ENCODE measurements at regions not wholly inside any gene's neighbourhood (a gene's known extent, or its start where the extent isn't known, plus 50 kb on each side); places are given as distances from the start of the nearest gene placed in this dataset.

DNA sequence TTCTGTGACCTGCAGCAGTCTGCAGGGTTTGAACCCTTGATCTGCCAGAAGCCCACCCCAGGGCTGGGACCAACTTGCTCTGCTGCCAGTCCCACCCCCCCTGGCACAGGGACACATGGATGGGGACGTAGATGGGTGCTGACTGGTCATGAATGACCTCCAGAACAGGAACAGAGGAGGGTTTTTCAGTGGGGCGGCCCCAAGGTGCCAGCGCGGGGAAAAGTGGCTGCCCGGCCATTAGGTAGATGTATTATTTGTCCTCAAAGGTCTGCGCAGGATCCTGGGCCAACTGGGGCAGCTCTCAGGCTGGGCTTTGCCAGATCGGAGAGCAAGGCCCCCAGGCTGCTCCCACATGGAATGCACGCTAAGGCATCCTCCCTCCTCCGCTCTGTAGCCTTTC lies 265.2 kb upstream of the TNRC6C start:
- H3K4me3 ChIP-seq, result no peak overlapping the region
- H3K4me1 ChIP-seq (replicated peaks; ENCODE audit: insufficient read depth), result no peaks in the 10 kb centered on the region
- no peaks in the 10 kb centered on the region for H3K79me2 ChIP-seq (ENCODE audit: low read depth)
- no peak overlapping the region for H2AFZ ChIP-seq
- no peak for TF ChIP-seq EZH2 (IDR thresholded peaks at IDR 0.05; ENCODE audit: low read depth)
- TF ChIP-seq, protein P1, sequence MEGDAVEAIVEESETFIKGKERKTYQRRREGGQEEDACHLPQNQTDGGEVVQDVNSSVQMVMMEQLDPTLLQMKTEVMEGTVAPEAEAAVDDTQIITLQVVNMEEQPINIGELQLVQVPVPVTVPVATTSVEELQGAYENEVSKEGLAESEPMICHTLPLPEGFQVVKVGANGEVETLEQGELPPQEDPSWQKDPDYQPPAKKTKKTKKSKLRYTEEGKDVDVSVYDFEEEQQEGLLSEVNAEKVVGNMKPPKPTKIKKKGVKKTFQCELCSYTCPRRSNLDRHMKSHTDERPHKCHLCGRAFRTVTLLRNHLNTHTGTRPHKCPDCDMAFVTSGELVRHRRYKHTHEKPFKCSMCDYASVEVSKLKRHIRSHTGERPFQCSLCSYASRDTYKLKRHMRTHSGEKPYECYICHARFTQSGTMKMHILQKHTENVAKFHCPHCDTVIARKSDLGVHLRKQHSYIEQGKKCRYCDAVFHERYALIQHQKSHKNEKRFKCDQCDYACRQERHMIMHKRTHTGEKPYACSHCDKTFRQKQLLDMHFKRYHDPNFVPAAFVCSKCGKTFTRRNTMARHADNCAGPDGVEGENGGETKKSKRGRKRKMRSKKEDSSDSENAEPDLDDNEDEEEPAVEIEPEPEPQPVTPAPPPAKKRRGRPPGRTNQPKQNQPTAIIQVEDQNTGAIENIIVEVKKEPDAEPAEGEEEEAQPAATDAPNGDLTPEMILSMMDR (conservative IDR thresholded peaks at IDR 0.05), result no peak
- BruUV-seq (replicated peaks), result no TSS peak
- no peak overlapping the region for H3K27ac ChIP-seq
- peaks cover 70% of the 10 kb centered on the region for H3K27me3 ChIP-seq (ENCODE audit: insufficient read depth, low read depth)
- no peaks in the 10 kb centered on the region for H3K9me3 ChIP-seq (ENCODE audit: insufficient read depth, low read depth)
- ChIA-PET CTCF (no interaction called here), POLR2A (ENCODE audit: unreplicated experiment) (no interaction called here)
- no peak overlapping the region for H3K4me2 ChIP-seq
- intact Hi-C loops (cut with micrococcal nuclease; ENCODE audit: unreplicated experiment), result no loop called here
- H3K36me3 ChIP-seq (ENCODE audit: low read depth), result no peaks in the 10 kb centered on the region
- no peak for DNase-seq
- H4K20me1 ChIP-seq (ENCODE audit: insufficient read depth), result no peaks in the 10 kb centered on the region
- no peaks in the 10 kb centered on the region for H3K9me2 ChIP-seq (ENCODE audit: insufficient read depth)
- no peaks in the 10 kb centered on the region for H3F3A ChIP-seq (ENCODE audit: insufficient read depth, low read depth)

GRCh38 chr17:77693776-77694175 lies 264.7 kb upstream of the TNRC6C start:
- DNase-seq, result no peak
- Histone ChIP-seq H4K20me1 (ENCODE audit: insufficient read depth) (no peaks in the 10 kb centered on the region), H3K36me3 (ENCODE audit: low read depth) (no peaks in the 10 kb centered on the region), H3K4me1 (replicated peaks; ENCODE audit: insufficient read depth) (no peaks in the 10 kb centered on the region), H3K79me2 (ENCODE audit: low read depth) (no peaks in the 10 kb centered on the region), H2AFZ (no peak overlapping the region), H3K9me2 (ENCODE audit: insufficient read depth) (no peaks in the 10 kb centered on the region), H3K4me3 (no peak overlapping the region), H3K4me2 (no peak overlapping the region), H3F3A (ENCODE audit: insufficient read depth, low read depth) (no peaks in the 10 kb centered on the region), H3K27me3 (ENCODE audit: insufficient read depth, low read depth) (peaks cover 74% of the 10 kb centered on the region), H3K27ac (no peak overlapping the region), H3K9me3 (ENCODE audit: insufficient read depth, low read depth) (no peaks in the 10 kb centered on the region)
- intact Hi-C loops (cut with micrococcal nuclease; ENCODE audit: unreplicated experiment), result no loop called here
- ChIA-PET POLR2A (ENCODE audit: unreplicated experiment) (no interaction called here), CTCF (no interaction called here)
- BruUV-seq (replicated peaks), result no TSS peak
- TF ChIP-seq, protein P1 (conservative IDR thresholded peaks at IDR 0.05), result no peak
- no peak for TF ChIP-seq EZH2 (IDR thresholded peaks at IDR 0.05; ENCODE audit: low read depth)

GRCh38 chr17:77694391-77695363 lies 263.8 kb upstream of the TNRC6C start:
- H4K20me1 ChIP-seq (ENCODE audit: insufficient read depth), result no peaks in the 10 kb centered on the region
- H3K27me3 ChIP-seq (ENCODE audit: insufficient read depth, low read depth), result peaks cover 79% of the 10 kb centered on the region
- no TSS peak for BruUV-seq (replicated peaks)
- no peaks in the 10 kb centered on the region for H3K9me3 ChIP-seq (ENCODE audit: insufficient read depth, low read depth)
- TF ChIP-seq EZH2 (IDR thresholded peaks at IDR 0.05; ENCODE audit: low read depth), result no peak
- TF ChIP-seq, protein P1 (conservative IDR thresholded peaks at IDR 0.05), result no peak
- no peaks in the 10 kb centered on the region for H3F3A ChIP-seq (ENCODE audit: insufficient read depth, low read depth)
- H3K79me2 ChIP-seq (ENCODE audit: low read depth), result no peaks in the 10 kb centered on the region
- H3K9me2 ChIP-seq (ENCODE audit: insufficient read depth), result no peaks in the 10 kb centered on the region
- no peaks in the 10 kb centered on the region for H3K36me3 ChIP-seq (ENCODE audit: low read depth)
- H2AFZ ChIP-seq, result no peak overlapping the region
- no peak for DNase-seq
- no peak overlapping the region for H3K4me2 ChIP-seq
- H3K4me3 ChIP-seq, result no peak overlapping the region
- POLR2A ChIA-PET (ENCODE audit: unreplicated experiment), result no interaction called here
- no peaks in the 10 kb centered on the region for H3K4me1 ChIP-seq (replicated peaks; ENCODE audit: insufficient read depth)
- no peak overlapping the region for H3K27ac ChIP-seq
- intact Hi-C loops (cut with micrococcal nuclease; ENCODE audit: unreplicated experiment), result no loop called here
- CTCF ChIA-PET, result no interaction called here
